ENCODE measurements at regions not wholly inside any gene's neighbourhood (a gene's known extent, or its start where the extent isn't known, plus 50 kb on each side); places are given as distances from the start of the nearest gene placed in this dataset.

DNA sequence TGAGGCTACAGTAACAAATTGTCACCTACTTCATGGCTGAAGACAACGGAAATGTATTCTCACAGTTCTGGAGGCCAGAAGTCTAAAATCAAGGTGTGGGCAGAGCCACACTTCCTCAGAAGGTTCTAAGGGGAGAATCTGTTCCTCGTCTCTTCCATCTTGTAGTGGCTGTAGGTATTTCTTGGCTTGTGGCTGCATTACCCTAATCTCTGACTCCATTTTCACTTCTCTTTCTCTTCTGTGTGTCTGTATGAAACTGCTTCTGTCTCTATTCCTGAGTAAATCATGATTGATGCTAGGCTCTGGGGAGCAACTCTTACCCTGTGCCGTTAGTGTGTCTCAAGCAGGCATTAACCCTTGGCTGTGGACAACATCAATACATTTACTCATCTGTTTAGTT is 164.7 kb downstream of the SQOR start:
- no peaks in the 10 kb centered on the region for H3K9me3 ChIP-seq (ENCODE audit: low read length)
- intact Hi-C loops (cut with micrococcal nuclease; ENCODE audit: unreplicated experiment) (loop anchor here (5.0 kb wide), 1 partner anchor 162 kb away; the partner anchor contains the start of gene SQOR), in situ Hi-C loops (cut with HindIII; ENCODE audit: extremely low pct_ligation_motif_present, low pct_unique_long_range_greater_than_20kb) (no loop called here)
- no peak overlapping the region for H3K4me3 ChIP-seq (replicated peaks in 1 of 3; ENCODE audit: insufficient read depth in 1 of 3, low read depth in 2 of 3, low read length in 3 of 3)
- no peaks in the 10 kb centered on the region for H3K27me3 ChIP-seq (ENCODE audit: control insufficient read depth in 1 of 2, insufficient read depth in 2 of 2, low read length in 2 of 2)
- H3K36me3 ChIP-seq (replicated peaks in 1 of 2; ENCODE audit: control insufficient read depth in 1 of 2, insufficient read depth in 2 of 2, low read length in 2 of 2), result no peaks in the 10 kb centered on the region
- WGBS (ENCODE audit: low lambda C conversion rate), result 53% methylated on average over 3 of the region's 3 CpGs
- no peak for FAIRE-seq
- BruUV-seq (replicated peaks), result no TSS peak
- no peak for ATAC-seq
- H3K4me1 ChIP-seq (ENCODE audit: insufficient read depth, low read length), result peaks cover 44% of the 10 kb centered on the region
- POLR2A ChIA-PET, result no interaction called here
- TF ChIP-seq RFX3 (CRISPR knock-in tag; IDR thresholded peaks at IDR 0.05), result no peak
- TF ChIP-seq, protein P1, sequence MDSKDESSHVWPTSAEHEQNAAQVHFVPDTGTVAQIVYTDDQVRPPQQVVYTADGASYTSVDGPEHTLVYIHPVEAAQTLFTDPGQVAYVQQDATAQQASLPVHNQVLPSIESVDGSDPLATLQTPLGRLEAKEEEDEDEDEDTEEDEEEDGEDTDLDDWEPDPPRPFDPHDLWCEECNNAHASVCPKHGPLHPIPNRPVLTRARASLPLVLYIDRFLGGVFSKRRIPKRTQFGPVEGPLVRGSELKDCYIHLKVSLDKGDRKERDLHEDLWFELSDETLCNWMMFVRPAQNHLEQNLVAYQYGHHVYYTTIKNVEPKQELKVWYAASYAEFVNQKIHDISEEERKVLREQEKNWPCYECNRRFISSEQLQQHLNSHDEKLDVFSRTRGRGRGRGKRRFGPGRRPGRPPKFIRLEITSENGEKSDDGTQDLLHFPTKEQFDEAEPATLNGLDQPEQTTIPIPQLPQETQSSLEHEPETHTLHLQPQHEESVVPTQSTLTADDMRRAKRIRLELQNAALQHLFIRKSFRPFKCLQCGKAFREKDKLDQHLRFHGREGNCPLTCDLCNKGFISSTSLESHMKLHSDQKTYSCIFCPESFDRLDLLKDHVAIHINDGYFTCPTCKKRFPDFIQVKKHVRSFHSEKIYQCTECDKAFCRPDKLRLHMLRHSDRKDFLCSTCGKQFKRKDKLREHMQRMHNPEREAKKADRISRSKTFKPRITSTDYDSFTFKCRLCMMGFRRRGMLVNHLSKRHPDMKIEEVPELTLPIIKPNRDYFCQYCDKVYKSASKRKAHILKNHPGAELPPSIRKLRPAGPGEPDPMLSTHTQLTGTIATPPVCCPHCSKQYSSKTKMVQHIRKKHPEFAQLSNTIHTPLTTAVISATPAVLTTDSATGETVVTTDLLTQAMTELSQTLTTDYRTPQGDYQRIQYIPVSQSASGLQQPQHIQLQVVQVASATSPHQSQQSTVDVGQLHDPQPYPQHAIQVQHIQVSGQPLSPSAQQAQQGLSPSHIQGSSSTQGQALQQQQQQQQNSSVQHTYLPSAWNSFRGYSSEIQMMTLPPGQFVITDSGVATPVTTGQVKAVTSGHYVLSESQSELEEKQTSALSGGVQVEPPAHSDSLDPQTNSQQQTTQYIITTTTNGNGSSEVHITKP (CRISPR knock-in tag; IDR thresholded peaks at IDR 0.05; ENCODE audit: low read depth), result no peak
- no peak for TF ChIP-seq ZNF629 (CRISPR knock-in tag; conservative IDR thresholded peaks at IDR 0.05)
- TF ChIP-seq ZNF354B (CRISPR knock-in tag; IDR thresholded peaks at IDR 0.05), result no peak
- no peak for TF ChIP-seq ETV5 (CRISPR knock-in tag; IDR thresholded peaks at IDR 0.05; ENCODE audit: borderline replicate concordance)
- TF ChIP-seq, protein P2, sequence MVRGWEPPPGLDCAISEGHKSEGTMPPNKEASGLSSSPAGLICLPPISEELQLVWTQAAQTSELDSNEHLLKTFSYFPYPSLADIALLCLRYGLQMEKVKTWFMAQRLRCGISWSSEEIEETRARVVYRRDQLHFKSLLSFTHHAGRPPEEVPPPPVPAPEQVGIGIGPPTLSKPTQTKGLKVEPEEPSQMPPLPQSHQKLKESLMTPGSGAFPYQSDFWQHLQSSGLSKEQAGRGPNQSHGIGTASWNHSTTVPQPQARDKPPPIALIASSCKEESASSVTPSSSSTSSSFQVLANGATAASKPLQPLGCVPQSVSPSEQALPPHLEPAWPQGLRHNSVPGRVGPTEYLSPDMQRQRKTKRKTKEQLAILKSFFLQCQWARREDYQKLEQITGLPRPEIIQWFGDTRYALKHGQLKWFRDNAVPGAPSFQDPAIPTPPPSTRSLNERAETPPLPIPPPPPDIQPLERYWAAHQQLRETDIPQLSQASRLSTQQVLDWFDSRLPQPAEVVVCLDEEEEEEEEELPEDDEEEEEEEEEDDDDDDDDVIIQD (CRISPR knock-in tag; IDR thresholded peaks at IDR 0.05; ENCODE audit: low read depth), result no peak
- no peak for TF ChIP-seq RAD21 (CRISPR knock-in tag; IDR thresholded peaks at IDR 0.05)
- TF ChIP-seq GATAD2A (CRISPR knock-in tag; IDR thresholded peaks at IDR 0.05), result no peak
- TF ChIP-seq JUN (CRISPR knock-in tag; IDR thresholded peaks at IDR 0.05), result no peak
- TF ChIP-seq, protein P3, sequence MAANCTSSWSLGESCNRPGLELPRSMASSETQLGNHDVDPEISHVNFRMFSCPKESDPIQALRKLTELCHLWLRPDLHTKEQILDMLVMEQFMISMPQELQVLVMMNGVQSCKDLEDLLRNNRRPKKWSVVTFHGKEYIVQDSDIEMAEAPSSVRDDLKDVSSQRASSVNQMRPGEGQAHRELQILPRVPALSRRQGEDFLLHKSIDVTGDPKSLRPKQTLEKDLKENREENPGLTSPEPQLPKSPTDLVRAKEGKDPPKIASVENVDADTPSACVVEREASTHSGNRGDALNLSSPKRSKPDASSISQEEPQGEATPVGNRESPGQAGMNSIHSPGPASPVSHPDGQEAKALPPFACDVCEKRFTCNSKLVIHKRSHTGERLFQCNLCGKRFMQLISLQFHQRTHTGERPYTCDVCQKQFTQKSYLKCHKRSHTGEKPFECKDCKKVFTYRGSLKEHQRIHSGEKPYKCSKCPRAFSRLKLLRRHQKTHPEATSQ (CRISPR knock-in tag; IDR thresholded peaks at IDR 0.05; ENCODE audit: borderline replicate concordance), result no peak
- TF ChIP-seq, protein P4, sequence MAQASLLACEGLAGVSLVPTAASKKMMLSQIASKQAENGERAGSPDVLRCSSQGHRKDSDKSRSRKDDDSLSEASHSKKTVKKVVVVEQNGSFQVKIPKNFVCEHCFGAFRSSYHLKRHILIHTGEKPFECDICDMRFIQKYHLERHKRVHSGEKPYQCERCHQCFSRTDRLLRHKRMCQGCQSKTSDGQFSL (CRISPR knock-in tag; IDR thresholded peaks at IDR 0.05), result no peak
- no peak for TF ChIP-seq KDM3A (CRISPR knock-in tag; IDR thresholded peaks at IDR 0.05; ENCODE audit: low read depth)
- TF ChIP-seq PAF1 (CRISPR knock-in tag; IDR thresholded peaks at IDR 0.05), result no peak
- TF ChIP-seq POLR2A (IDR thresholded peaks at IDR 0.05; ENCODE audit: insufficient read depth in 1 of 2, low read depth in 2 of 2, low read length in 2 of 2), result no peak
- H3K4me2 ChIP-seq (ENCODE audit: low read depth, low read length), result no peak overlapping the region
- no peak overlapping the region for H3K27ac ChIP-seq (ENCODE audit: extremely low read length, insufficient read depth, low read length)
- no peaks in the 10 kb centered on the region for H3K79me2 ChIP-seq (ENCODE audit: insufficient read depth, low read length)
- H3K9ac ChIP-seq (ENCODE audit: insufficient read depth, low read depth, low read length), result no peak overlapping the region
- H4K20me1 ChIP-seq (ENCODE audit: insufficient read depth, low read length), result no peaks in the 10 kb centered on the region
- H2AFZ ChIP-seq (ENCODE audit: low read length), result no peak overlapping the region
- CTCF ChIA-PET (ENCODE audit: low intra/inter-chr PET ratio, low total read pairs), result no interaction called here
- DNase-seq (ENCODE audit: low spot score), result no peak
